ENCODE measurements at regions not wholly inside any gene's neighbourhood (a gene's known extent, or its start where the extent isn't known, plus 50 kb on each side); places are given as distances from the start of the nearest gene placed in this dataset.

- TF ChIP-seq EZH2 (IDR thresholded peaks at IDR 0.05; ENCODE audit: insufficient read depth, poor library complexity, severe bottlenecking): no peak
- no peak for TF ChIP-seq EZH2phosphoT487 (IDR thresholded peaks at IDR 0.05; ENCODE audit: insufficient read depth, low read depth)
Measured at GRCh38 chr3:86801921-86802320, 189.0 kb downstream of the VGLL3 start.

All from GM23248 (cell line).